ENCODE measurements at regions not wholly inside any gene's neighbourhood (a gene's known extent, or its start where the extent isn't known, plus 50 kb on each side); places are given as distances from the start of the nearest gene placed in this dataset.
"Not testable (repeated sequence)": the region's sequence is repeated elsewhere in the genome, so short reads cannot be mapped to it uniquely, and the experiment has no call there.

GRCh38 chr5:118193194-118193905 is 795.0 kb downstream of the DTWD2 start:
- DNase-seq (ENCODE audit: low read depth in 3 of 3): no peak

- DNase-seq (ENCODE audit: low read depth in 3 of 3): no peak
These were observed 803.3 kb downstream of the DTWD2 start for GRCh38 chr5:118185018-118185417.

DNA sequence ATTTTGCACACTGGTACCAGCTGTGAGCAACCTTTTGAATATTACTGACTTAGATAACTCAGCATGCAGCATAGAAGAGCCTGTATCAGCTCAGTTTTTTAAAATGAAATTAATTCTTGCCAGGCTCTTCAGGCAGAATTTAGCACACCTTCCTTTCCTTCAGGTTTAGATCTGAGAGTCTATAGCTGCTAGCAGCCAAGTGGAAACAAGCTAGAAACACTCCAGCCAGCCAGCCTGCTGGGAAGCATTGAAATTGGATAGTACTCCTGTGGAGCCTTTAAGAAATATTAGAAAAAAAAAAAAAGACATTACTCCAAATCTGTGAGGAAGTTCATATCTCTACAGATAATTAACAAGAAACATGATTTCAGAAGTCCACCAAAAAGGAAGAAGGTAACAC is 812.2 kb downstream of the DTWD2 start:
- DNase-seq (ENCODE audit: low read depth in 3 of 3): no peak

DNA sequence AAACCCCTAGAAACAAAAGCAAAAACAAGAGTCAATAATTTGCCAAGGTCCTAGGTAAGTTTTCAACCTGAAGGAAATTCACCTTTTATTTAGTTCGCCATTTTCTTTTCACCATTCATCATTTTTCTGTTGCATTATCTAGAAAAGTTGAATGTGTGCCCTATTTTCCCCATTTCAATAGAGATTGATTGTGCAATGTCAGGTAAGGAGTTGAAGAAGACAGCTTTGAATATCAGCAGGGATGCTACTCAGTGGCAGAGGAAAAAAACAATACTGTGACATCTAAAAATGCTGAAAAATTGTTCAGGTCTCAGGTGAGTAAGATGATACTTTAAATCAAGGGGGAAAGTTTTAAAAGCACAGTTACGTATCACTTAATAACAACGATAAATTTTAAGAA is 813.7 kb downstream of the DTWD2 start:
- no peak for DNase-seq (ENCODE audit: low read depth in 3 of 3)

GRCh38 chr5:118173340-118173739 is 815.0 kb downstream of the DTWD2 start:
- no peak for DNase-seq (ENCODE audit: low read depth in 3 of 3)

DNA sequence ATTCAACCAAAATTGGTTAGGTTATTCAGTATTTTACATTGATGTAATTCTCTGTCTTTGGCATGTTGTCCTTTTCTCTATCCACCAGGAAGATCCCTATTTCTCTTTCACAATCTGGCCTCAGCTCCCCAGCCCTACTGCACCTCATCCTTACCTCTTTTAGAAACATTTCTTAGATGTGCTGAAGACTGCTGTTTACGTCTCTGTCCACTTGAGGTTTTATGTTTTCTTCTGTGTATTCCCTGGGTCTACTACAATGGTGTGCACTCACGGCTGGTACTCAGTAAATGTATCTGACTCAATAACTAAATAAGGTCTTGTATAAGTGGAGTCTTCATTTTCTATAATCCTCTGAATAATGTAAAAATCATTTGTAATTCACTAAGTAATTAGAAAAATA is 822.7 kb downstream of the DTWD2 start:
- no peak for DNase-seq (ENCODE audit: low read depth in 3 of 3)

DNA sequence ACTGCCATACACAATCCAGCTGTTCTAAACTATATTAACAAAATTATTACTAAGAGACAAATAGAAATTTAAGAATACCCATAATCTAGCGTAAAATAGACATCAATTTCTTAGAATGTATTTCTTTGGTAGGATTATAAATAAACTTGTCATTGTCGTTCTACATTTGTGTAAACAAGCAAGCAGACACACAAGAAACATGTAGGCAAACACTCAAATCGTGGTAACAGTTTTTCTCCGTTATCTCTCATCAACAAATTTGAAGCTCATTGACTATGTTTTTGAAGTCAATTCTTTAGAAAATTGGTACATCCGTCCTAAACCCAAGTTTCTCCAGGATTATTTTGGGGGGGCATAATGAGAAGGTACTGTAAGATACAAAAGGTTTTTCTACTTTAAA is 832.2 kb downstream of the DTWD2 start:
- DNase-seq (ENCODE audit: low read depth in 3 of 3): no peak

DNA sequence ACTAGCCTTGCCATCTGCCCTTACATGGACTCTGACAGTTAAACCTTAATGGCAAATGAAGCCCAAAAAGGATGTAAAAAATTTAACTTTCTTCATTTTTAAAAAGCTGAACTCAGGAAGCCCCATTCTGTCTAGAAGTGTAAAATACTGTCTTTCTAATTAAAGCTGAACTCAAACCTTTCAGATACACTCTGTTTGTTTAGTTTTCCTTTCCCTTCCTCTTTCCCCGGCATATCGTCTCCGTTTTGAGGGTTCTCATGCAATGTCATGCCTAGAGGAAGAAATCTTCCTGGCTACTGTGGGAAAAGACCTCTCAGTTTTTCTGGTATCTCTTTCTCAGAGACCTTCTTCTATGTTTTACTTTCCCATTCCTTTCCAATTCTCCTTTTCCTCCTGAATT is 841.5 kb downstream of the DTWD2 start:
- no peak for DNase-seq (ENCODE audit: low read depth in 3 of 3)

- DNase-seq (ENCODE audit: low read depth in 3 of 3): no peak
These were observed 843.8 kb downstream of the DTWD2 start for GRCh38 chr5:118144540-118144939.

GRCh38 chr5:118139361-118139760 is 849.0 kb downstream of the DTWD2 start:
- DNase-seq (ENCODE audit: low read depth in 3 of 3): no peak

- DNase-seq (ENCODE audit: low read depth in 3 of 3): no peak
These were observed 862.2 kb downstream of the DTWD2 start for GRCh38 chr5:118126159-118126558.

- no peak for DNase-seq (ENCODE audit: low read depth in 3 of 3)
These were observed 862.7 kb downstream of the DTWD2 start for GRCh38 chr5:118125687-118126086.

DNA sequence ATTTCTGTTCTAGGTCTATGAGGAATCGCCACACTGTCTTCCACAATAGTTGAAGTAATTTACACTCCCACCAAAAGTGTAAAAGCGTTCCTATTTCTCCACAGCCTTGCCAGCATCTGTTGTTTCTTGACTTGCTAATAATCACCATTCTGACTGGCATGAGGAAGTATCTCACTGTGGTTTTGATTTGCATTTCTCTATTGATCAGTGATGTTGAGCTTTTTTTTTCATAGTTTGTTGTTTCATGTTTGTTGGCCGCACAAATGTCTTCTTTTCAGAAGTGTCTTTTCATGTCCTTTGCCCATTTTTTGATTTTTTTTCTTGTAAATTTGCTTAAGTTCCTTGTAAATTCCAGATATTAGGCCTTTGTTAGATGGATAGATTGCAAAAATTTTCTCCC is 867.1 kb downstream of the DTWD2 start:
- no peak for DNase-seq (ENCODE audit: low read depth in 3 of 3)

GRCh38 chr5:118115791-118116190 is 872.6 kb downstream of the DTWD2 start:
- no peak for DNase-seq (ENCODE audit: low read depth in 3 of 3)

DNA sequence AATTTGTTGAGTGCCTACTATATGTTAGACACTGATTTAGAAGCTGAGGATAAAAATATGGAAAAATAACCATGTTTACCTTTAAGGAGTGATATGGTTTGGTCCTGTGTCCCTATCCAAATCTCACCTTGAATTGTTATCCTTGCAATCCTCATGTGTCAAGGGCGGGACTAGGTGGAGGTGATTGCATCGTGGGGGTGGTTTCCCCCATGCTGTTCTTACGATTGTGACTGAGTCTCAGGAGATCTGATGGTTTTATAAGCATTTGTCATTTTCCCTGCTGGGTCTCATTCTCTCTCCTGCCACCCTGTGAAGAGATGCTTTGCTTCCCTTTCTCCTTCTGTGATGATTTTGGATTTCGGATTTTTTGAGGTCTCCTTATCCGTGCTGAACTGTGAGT is 876.4 kb downstream of the DTWD2 start:
- DNase-seq (ENCODE audit: low read depth in 3 of 3): no peak

DNA sequence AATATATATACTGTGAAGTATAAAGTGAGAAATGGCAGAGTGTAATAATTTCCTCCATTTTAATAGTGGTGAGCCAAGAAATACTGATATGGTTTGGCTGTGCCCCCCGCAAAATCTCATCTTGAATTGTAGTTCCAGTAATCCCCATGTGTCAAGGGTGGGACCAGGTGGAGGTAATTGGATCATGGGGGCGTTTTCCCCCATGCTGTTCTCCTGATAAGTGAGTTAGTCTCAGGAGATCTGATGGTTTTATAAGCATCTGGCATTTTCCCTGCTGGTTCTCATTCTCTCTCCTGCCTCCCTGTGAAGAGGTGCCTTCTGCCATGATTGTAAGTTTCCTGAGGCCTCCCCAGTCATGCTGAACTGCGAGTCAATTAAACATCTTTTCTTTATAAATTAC is 881.1 kb downstream of the DTWD2 start:
- not testable (repeated sequence) for DNase-seq (ENCODE audit: low read depth in 3 of 3)

GRCh38 chr5:118098716-118099115 is 889.6 kb downstream of the DTWD2 start:
- no peak for DNase-seq (ENCODE audit: low read depth in 3 of 3)

- DNase-seq (ENCODE audit: low read depth in 3 of 3): no peak
These were observed 893.2 kb downstream of the DTWD2 start for GRCh38 chr5:118095115-118095514.

DNA sequence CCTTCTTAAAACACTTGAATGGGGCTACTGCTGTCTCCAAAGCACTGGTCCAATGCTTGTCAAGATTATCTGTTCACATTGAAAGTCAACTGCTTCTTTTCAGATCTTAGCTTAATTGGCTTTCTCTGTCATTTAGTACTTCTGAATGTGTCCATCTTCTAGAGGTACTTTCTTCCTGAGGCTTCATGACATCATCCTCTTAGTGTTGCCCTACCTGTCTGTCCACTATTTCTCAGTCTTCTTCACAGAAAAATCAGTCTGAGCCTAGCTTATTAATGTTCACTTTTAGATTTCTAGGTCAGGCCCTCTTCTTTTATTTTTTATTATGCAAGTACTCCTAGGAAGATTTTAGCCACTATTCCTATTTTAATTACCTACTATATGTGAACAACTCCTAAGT is 899.9 kb downstream of the DTWD2 start:
- no peak for DNase-seq (ENCODE audit: low read depth in 3 of 3)

DNA sequence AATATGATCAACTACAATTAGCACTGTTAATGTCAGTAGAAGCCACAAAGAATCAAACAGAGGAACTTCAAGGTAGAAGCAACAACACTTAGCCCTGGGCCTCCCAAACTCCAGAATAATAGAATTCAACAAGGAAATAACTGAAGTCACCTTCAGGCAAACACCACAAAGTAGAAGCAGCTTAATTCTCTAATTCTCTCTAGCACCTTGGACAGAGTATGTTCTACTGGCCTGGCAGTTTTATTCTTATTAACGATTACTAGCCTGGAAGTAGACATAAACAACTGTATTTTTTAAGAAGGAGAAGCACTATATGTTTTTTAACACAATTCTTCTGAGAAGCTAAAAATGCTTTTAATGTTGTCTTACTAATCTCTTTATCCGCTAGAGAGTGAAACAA is 911.9 kb downstream of the DTWD2 start:
- DNase-seq (ENCODE audit: low read depth in 3 of 3): no peak

DNA sequence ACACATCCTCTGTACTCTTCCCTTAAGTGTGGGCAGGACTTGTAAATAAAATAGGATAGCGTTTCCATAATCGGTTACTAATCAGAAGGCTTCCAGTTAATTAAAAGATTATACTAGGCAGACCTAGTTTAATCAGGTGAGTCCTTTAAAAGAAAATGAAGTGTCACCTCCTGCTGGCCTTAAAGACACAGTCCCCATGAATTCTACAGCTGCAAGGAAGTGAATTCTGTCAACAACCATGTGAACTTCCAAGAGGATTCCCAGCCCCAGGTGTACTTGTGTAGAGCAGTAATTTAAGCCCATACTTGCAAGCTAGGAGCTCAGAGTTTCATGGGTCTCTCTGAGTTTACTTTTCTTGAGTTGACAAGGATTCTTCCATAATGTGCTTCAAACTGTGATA is 918.3 kb downstream of the DTWD2 start:
- DNase-seq (ENCODE audit: low read depth in 3 of 3): no peak

- no peak for DNase-seq (ENCODE audit: low read depth in 3 of 3)
These were observed 918.9 kb downstream of the DTWD2 start for GRCh38 chr5:118069452-118069851.

- DNase-seq (ENCODE audit: low read depth in 3 of 3): no peak
These were observed 919.5 kb downstream of the DTWD2 start for GRCh38 chr5:118068886-118069285.

- DNase-seq (ENCODE audit: low read depth in 3 of 3): not testable (repeated sequence)
These were observed 924.5 kb downstream of the DTWD2 start for GRCh38 chr5:118063836-118064235.

All from stimulated activated CD4-positive, alpha-beta T cell treated with anti-CD3 and anti-CD28 coated beads, TNF-alpha, amount 100 ng/mL, for 48 hours (primary cell).